ENCODE measurements at regions not wholly inside any gene's neighbourhood (a gene's known extent, or its start where the extent isn't known, plus 50 kb on each side); places are given as distances from the start of the nearest gene placed in this dataset.
"Not testable (repeated sequence)": the region's sequence is repeated elsewhere in the genome, so short reads cannot be mapped to it uniquely, and the experiment has no call there.

DNA sequence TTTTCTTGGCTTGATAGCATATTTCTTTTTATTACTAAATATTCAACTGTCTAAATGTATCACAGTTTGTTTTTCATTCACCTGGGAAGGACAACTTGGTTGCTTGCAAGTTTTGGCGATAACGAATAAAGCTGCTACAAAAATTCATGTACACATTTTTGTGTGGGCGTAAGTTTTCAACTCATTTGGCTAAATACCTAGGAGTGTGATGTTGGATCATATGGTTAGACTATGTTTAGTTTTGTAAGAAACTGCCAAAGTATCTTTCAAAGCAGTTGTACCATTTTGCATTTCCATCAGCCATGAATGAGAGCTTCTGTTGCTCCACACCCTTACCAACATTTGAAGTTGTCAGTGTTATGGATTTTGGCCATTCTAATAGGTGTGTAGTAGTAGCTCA, 428.0 kb downstream of the ACTL7B start:
- Mint-ChIP-seq H3K27me3 (no peaks in the 10 kb centered on the region), H3K4me3 (no peak overlapping the region), H3K36me3 (no peaks in the 10 kb centered on the region), H3K9me3 (peaks cover 18% of the 10 kb centered on the region), H3K27ac (no peak overlapping the region), H3K4me1 (no peaks in the 10 kb centered on the region)

- H3K4me3 Mint-ChIP-seq, H3K27ac Mint-ChIP-seq, H3K36me3 Mint-ChIP-seq, H3K4me1 Mint-ChIP-seq, H3K27me3 Mint-ChIP-seq: not testable (repeated sequence)
- peaks cover 10% of the 10 kb centered on the region for H3K9me3 Mint-ChIP-seq
Measured at GRCh38 chr9:108426421-108426940, 429.3 kb downstream of the ACTL7B start.

GRCh38 chr9:108423433-108423832, 432.4 kb downstream of the ACTL7B start:
- Mint-ChIP-seq H3K36me3 (no peaks in the 10 kb centered on the region), H3K4me1 (no peaks in the 10 kb centered on the region), H3K27me3 (no peaks in the 10 kb centered on the region), H3K9me3 (no peaks in the 10 kb centered on the region), H3K27ac (no peak overlapping the region), H3K4me3 (no peak overlapping the region)

DNA sequence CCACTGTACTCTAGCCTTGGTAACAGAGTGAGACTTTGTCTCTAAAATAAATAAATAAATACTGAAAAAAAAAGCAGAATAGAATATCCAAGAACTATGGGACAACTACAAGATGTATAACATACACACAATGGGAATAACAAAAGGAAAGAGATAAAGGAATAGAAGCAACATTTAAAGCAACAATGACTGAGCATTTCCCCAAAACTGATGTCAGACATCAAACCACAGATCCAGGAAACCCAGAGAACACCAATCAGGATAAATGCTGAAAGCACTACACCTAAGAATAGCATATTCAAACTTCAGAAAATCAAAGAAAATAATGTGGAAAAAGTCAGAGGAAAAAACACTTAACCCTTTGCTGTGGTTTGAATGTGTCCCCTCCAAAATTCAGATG, 436.4 kb downstream of the ACTL7B start:
- Mint-ChIP-seq H3K27ac (no peak overlapping the region), H3K36me3 (no peaks in the 10 kb centered on the region), H3K27me3 (no peaks in the 10 kb centered on the region), H3K4me1 (no peaks in the 10 kb centered on the region), H3K4me3 (no peak overlapping the region), H3K9me3 (no peaks in the 10 kb centered on the region)

DNA sequence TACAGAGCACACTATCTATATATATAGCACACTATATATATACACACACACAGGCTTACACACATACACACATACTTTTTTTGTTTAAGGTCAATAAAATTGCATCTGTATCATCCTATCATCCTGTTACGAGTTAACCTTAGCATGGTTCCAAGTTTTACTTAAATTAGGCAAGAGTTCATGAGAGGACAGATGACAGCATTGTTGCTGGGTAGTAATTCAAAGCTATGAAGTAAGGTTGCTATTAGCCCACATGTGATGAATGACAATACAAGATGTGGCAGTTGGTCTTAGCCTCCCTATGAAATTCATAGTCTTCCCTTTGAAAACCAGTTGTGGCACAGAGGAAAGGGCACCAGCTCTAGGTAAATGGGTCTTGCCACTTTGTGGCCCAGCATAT, 438.1 kb downstream of the ACTL7B start:
- no peaks in the 10 kb centered on the region for H3K27me3 Mint-ChIP-seq
- H3K27ac Mint-ChIP-seq = no peak overlapping the region
- H3K4me1 Mint-ChIP-seq = no peaks in the 10 kb centered on the region
- H3K9me3 Mint-ChIP-seq = no peaks in the 10 kb centered on the region
- no peak overlapping the region for H3K4me3 Mint-ChIP-seq
- H3K36me3 Mint-ChIP-seq = no peaks in the 10 kb centered on the region

- H3K4me1 Mint-ChIP-seq = no peaks in the 10 kb centered on the region
- H3K36me3 Mint-ChIP-seq = no peaks in the 10 kb centered on the region
- peaks cover under 1% of the 10 kb centered on the region for H3K27me3 Mint-ChIP-seq
- H3K9me3 Mint-ChIP-seq = no peaks in the 10 kb centered on the region
- no peak overlapping the region for H3K27ac Mint-ChIP-seq
- no peak overlapping the region for H3K4me3 Mint-ChIP-seq
Measured at GRCh38 chr9:108417312-108417711, 438.5 kb downstream of the ACTL7B start.

DNA sequence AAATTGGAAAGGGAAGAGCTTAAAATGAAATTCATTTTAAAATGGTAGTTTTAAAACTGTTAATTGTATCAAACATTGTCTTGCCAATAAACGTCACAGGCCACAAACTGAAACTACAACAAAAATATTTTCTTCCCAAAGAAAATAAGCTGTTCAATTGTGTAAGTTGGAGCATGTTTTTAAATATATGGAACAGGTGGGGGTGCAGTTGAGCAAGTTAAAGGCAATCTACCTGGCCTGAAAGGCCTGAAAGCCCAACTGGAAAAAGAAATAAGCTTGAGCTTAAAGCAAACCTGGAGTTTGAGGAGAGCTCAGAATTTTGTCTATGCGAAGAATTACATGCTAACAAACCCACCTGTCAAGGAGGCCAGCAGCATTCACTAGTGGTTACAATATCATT, 439.5 kb downstream of the ACTL7B start:
- Mint-ChIP-seq H3K27me3 (peaks cover 2% of the 10 kb centered on the region), H3K4me1 (no peaks in the 10 kb centered on the region), H3K4me3 (no peak overlapping the region), H3K9me3 (no peaks in the 10 kb centered on the region), H3K36me3 (no peaks in the 10 kb centered on the region), H3K27ac (no peak overlapping the region)

DNA sequence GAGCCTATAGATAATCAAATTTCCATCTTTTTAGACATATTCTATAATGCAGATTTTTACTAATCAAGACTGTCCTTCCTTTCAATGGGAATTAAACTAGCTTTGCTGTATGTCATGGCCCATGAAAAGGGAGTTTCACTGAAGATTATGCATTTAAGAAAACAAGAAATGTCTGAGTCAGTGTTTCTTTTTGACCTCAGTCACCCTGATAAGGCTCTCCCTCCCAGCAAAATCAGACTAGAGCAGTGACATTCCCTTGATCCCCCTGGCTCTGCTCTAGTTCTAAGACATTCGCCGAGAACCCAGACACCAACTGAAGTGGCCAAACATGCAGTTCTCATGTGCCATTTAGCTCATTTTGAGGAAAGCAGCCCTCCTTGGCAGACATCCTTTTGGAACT, 442.0 kb downstream of the ACTL7B start:
- Mint-ChIP-seq H3K9me3 (peaks cover 5% of the 10 kb centered on the region), H3K4me1 (no peaks in the 10 kb centered on the region), H3K36me3 (no peaks in the 10 kb centered on the region), H3K4me3 (no peak overlapping the region), H3K27me3 (peaks cover 2% of the 10 kb centered on the region), H3K27ac (no peak overlapping the region)

DNA sequence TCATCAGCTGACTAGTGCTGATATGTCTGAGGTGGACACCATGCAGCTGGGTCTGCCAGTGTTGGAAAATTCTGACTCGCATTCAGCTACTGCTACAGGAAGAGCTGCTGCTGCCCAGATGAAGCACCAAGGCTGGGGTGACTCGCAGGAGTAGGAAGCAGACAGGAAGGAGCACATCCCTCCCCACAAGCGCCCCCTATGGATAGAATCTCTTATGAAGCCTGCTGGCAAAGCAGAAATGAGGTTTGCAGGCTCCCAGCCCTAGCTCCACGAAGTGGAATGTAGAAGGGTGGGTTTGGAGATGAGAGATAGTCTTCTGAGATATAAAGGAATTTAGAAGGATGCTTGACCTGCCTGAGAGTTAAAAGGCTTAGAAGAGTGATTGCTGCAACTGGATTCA, 443.0 kb downstream of the ACTL7B start:
- Mint-ChIP-seq H3K27me3 (peaks cover 2% of the 10 kb centered on the region), H3K4me1 (no peaks in the 10 kb centered on the region), H3K27ac (no peak overlapping the region), H3K4me3 (no peak overlapping the region), H3K9me3 (peaks cover 5% of the 10 kb centered on the region), H3K36me3 (no peaks in the 10 kb centered on the region)

- no peak overlapping the region for H3K4me3 Mint-ChIP-seq
- no peak overlapping the region for H3K27ac Mint-ChIP-seq
- peaks cover 5% of the 10 kb centered on the region for H3K9me3 Mint-ChIP-seq
- H3K36me3 Mint-ChIP-seq = no peaks in the 10 kb centered on the region
- no peaks in the 10 kb centered on the region for H3K4me1 Mint-ChIP-seq
- peaks cover 2% of the 10 kb centered on the region for H3K27me3 Mint-ChIP-seq
Measured at GRCh38 chr9:108411632-108412031, 444.2 kb downstream of the ACTL7B start.

GRCh38 chr9:108410161-108410560, 445.6 kb downstream of the ACTL7B start:
- Mint-ChIP-seq H3K9me3 (peaks cover 5% of the 10 kb centered on the region), H3K4me1 (no peaks in the 10 kb centered on the region), H3K36me3 (no peaks in the 10 kb centered on the region), H3K4me3 (no peak overlapping the region), H3K27ac (no peak overlapping the region), H3K27me3 (peaks cover 2% of the 10 kb centered on the region)

- H3K27ac Mint-ChIP-seq = no peak overlapping the region
- peaks cover 11% of the 10 kb centered on the region for H3K9me3 Mint-ChIP-seq
- H3K4me1 Mint-ChIP-seq = no peaks in the 10 kb centered on the region
- H3K27me3 Mint-ChIP-seq = no peaks in the 10 kb centered on the region
- H3K4me3 Mint-ChIP-seq = no peak overlapping the region
- H3K36me3 Mint-ChIP-seq = no peaks in the 10 kb centered on the region
Measured at GRCh38 chr9:108400297-108400696, 455.5 kb downstream of the ACTL7B start.

- no peak overlapping the region for H3K4me3 Mint-ChIP-seq
- H3K27me3 Mint-ChIP-seq = no peaks in the 10 kb centered on the region
Measured at GRCh38 chr9:108399851-108400250, 455.9 kb downstream of the ACTL7B start.

DNA sequence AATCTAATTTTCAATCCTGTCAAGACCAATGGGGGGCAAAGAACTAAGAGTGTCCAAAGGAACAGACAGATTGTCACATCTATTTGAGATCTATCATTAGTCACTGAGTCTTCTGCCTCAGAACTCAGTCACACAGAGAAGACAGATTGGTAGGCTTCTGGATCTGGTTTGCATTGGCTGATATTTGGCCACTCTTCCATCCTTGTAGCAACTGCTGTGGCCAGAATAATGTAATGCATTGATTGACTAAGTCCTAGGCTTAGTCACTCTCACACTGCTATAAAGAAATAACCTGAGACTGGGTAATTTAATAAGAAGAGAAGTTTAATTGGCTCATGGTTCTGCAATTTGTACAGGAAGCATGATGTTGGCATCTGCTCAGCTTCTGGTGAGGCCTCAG, 458.5 kb downstream of the ACTL7B start:
- Mint-ChIP-seq H3K9me3 (peaks cover 11% of the 10 kb centered on the region), H3K36me3 (no peaks in the 10 kb centered on the region), H3K4me3 (no peak overlapping the region), H3K4me1 (no peaks in the 10 kb centered on the region), H3K27ac (no peak overlapping the region), H3K27me3 (no peaks in the 10 kb centered on the region)

More at GRCh38 chr9:108399851-108400250, 455.9 kb downstream of the ACTL7B start:
- Mint-ChIP-seq H3K36me3 (no peaks in the 10 kb centered on the region), H3K27ac (no peak overlapping the region), H3K9me3 (peaks cover 11% of the 10 kb centered on the region), H3K4me1 (no peaks in the 10 kb centered on the region)

GRCh38 chr9:108396611-108397010, 459.2 kb downstream of the ACTL7B start:
- H3K4me1 Mint-ChIP-seq = no peaks in the 10 kb centered on the region
- no peak overlapping the region for H3K27ac Mint-ChIP-seq
- H3K9me3 Mint-ChIP-seq = peaks cover 11% of the 10 kb centered on the region
- H3K27me3 Mint-ChIP-seq = no peaks in the 10 kb centered on the region
- no peaks in the 10 kb centered on the region for H3K36me3 Mint-ChIP-seq
- H3K4me3 Mint-ChIP-seq = no peak overlapping the region

DNA sequence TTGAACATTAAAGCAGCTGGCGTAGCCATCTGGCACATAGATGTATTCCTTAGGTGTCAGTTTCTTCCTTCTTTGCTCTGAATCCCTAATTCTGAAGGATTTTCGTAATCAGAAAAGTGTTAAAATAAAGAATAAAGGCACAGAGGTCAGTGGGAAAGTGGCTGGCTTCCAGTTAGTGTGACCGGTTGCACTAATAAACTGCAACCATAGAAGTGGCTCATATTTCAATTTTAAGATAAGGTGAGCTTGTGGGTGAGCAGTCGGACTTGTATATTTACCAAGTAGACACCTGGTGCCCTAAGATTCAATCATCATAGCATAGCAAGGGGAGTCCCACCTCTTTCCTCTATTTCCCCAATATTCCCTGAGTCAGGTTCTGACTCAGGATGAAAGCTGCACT, 459.6 kb downstream of the ACTL7B start:
- Mint-ChIP-seq H3K27me3 (no peaks in the 10 kb centered on the region), H3K9me3 (peaks cover 11% of the 10 kb centered on the region)

GRCh38 chr9:108395421-108395820, 460.4 kb downstream of the ACTL7B start:
- Mint-ChIP-seq H3K36me3 (no peaks in the 10 kb centered on the region), H3K27me3 (no peaks in the 10 kb centered on the region), H3K9me3 (peaks cover 11% of the 10 kb centered on the region), H3K4me1 (no peaks in the 10 kb centered on the region), H3K27ac (no peak overlapping the region), H3K4me3 (no peak overlapping the region)

More for the DNA sequence above, 459.6 kb downstream of the ACTL7B start:
- H3K36me3 Mint-ChIP-seq = no peaks in the 10 kb centered on the region
- no peaks in the 10 kb centered on the region for H3K4me1 Mint-ChIP-seq
- H3K4me3 Mint-ChIP-seq = no peak overlapping the region
- no peak overlapping the region for H3K27ac Mint-ChIP-seq
